Psoas muscle (tissue), 7 donors: ENCODE measurements at regions not wholly inside any gene's neighbourhood (a gene's known extent, or its start where the extent isn't known, plus 50 kb on each side); places are given as distances from the start of the nearest gene placed in this dataset.

Experiments used
- ATAC-seq, 4 donors: fragments of 200-7000 bp; cut with Tn5 transposase; one replicate each; pipeline ENCODE4 v1.9.1; 2020; ENCODE audit warnings: moderate library complexity in 3 of 4, mild to moderate bottlenecking in 2 of 4
- DNase-seq, 2 donors: peaks; one replicate each; pipeline ENCODE4 v3.0.0-alpha.2; 2020
- H3K27ac ChIP-seq: fragments of 200-600 bp; one replicate; pipeline ENCODE4 v1.8.0; 2022
- H3K27me3 ChIP-seq, 3 donors: fragments of 200-600 bp in 1 of 3; one replicate each; pipeline versions ENCODE4 v1.6.1 to v1.8.0; 2013 to 2022; ENCODE audit warnings: low read length in 2 of 3, mild to moderate bottlenecking in 2 of 3, moderate library complexity in 1 of 3; ENCODE audit not compliant: insufficient read depth in 3 of 3
- H3K36me3 ChIP-seq, 2 donors: fragments of 200-600 bp in 1 of 2; one replicate each; pipeline versions ENCODE4 v1.6.1 to v1.8.0; 2013 to 2022; ENCODE audit warnings: low read depth in 1 of 2, mild to moderate bottlenecking in 1 of 2, moderate library complexity in 1 of 2; ENCODE audit not compliant: insufficient read depth in 1 of 2
- H3K4me1 ChIP-seq: fragments of 200-600 bp; one replicate; pipeline ENCODE4 v1.8.0; 2022
- H3K4me3 ChIP-seq: fragments of 200-600 bp; one replicate; pipeline ENCODE4 v1.8.0; 2022; ENCODE audit warnings: mild to moderate bottlenecking
- H3K9me3 ChIP-seq: fragments of 200-600 bp; one replicate; pipeline ENCODE4 v1.8.0; 2022
- WGBS, 3 donors: extraction: QIAGEN DNeasy Blood & Tissue Kit; methylation state at CpG; one replicate each; pipeline versions ENCODE4 v1.1.6 to v1.1.7; 2013; 5-methylcytosine and 5-hydroxymethylcytosine counted together
- intact Hi-C, 2 donors: fragments of 100-400 bp; cut with DNase I; formaldehyde crosslinking; loops; one replicate each; pipeline versions ENCODE4 v1.11.0 to v1.14.2; 2022
- TF ChIP-seq, protein P1 (sequence below): fragments of 200-600 bp; IDR thresholded peaks from one replicate; pipeline ENCODE4 v1.8.0; 2022; ENCODE audit warnings: antibody characterized with exemption
- donor health status: healthy with polysubstance abuse.
- donor health status: DM: no; HTN: no; CAD: no; lungs with moderate emphysema.
- donor health status: Bipolar disorder and iron deficiency.
- donor health status: healthy.
- donor health status: DM: yes; HTN: yes; CAD: no.
- donor health status: DM: no; HTN: no; CAD: no.
- donor health status: DM: yes; HTN: yes; CAD: no.

DNA sequence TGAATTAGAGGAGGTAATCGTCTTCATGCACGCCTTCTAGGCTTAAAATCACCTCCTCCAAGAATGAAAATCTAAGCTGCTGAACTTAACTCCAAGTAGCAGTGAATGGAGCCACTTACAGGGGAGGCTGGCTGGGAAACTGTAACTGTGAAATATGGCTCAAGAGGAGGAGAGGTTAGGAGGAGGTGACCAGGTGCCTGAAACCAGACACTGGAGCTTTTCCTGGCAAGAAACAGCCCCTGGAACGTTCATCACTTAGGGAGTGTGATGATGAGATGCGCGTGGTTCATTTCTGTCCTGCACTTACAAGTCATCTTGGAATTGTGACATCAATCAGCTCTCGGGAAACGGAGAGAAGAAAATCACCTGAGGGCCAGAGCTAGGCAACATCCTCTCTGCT lies 62.3 kb upstream of the TMEM132C start:
- WGBS, 3 donors, result 51 to 53% (median 52%) methylated on average over 7 of the region's 7 CpGs
- Histone ChIP-seq H3K27me3 (peaks cover 0 to 2% (median 0%) of the 10 kb centered on the region in 3 donors), H3K27ac (no peak overlapping the region), H3K4me3 (no peak overlapping the region), H3K4me1 (no peaks in the 10 kb centered on the region), H3K36me3 (no peaks in the 10 kb centered on the region), H3K9me3 (peaks cover 4% of the 10 kb centered on the region)
- ATAC-seq (no peak), DNase-seq (no peak)
- TF ChIP-seq, protein P1, sequence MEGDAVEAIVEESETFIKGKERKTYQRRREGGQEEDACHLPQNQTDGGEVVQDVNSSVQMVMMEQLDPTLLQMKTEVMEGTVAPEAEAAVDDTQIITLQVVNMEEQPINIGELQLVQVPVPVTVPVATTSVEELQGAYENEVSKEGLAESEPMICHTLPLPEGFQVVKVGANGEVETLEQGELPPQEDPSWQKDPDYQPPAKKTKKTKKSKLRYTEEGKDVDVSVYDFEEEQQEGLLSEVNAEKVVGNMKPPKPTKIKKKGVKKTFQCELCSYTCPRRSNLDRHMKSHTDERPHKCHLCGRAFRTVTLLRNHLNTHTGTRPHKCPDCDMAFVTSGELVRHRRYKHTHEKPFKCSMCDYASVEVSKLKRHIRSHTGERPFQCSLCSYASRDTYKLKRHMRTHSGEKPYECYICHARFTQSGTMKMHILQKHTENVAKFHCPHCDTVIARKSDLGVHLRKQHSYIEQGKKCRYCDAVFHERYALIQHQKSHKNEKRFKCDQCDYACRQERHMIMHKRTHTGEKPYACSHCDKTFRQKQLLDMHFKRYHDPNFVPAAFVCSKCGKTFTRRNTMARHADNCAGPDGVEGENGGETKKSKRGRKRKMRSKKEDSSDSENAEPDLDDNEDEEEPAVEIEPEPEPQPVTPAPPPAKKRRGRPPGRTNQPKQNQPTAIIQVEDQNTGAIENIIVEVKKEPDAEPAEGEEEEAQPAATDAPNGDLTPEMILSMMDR, result no peak
- intact Hi-C loops, result no loop called here

DNA sequence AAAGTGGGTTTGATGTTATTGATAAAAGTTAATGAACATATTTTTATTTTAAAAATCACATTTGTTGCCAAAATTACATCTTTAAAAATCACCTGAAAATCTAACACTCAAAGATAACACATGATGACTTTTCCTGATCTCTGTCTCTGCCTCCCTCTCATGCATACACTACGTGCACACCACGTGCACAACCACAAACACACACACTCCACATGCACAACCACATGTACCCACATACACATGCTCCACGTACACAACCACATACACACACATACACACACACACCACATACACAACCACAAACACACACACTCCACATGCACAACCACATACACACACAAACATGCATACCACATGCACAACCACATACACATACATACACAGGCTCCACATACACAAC lies 61.8 kb upstream of the TMEM132C start:
- no peaks in the 10 kb centered on the region for H3K4me1 ChIP-seq
- WGBS, 3 donors, result 79 to 85% (median 81%) methylated on average over 3 of the region's 3 CpGs

DNA sequence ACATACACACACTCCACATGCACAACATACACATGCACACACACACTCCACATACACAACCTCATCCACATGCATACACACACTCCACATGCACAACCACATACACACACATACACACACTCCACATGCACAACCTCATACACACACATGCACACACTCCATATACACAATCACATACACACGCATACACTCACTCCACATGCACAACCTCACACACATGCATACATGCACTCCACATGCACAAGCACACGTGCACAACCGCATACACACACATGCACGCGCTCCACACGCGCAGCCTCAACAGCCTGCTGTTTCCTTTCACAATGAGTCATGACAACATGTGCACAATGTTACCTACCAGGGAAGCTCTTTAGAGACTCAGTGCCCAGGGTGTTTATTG lies 61.2 kb upstream of the TMEM132C start:
- Histone ChIP-seq H3K4me3 (no peak overlapping the region), H3K27me3 (no peaks in the 10 kb centered on the region), H3K4me1 (no peaks in the 10 kb centered on the region), H3K36me3 (no peaks in the 10 kb centered on the region), H3K9me3 (peaks cover 4% of the 10 kb centered on the region), H3K27ac (no peak overlapping the region)
- WGBS, 3 donors, result 82 to 97% (median 85%) methylated on average over 7 of the region's 7 CpGs
- no peak for DNase-seq
- TF ChIP-seq, protein P1, result no peak
- no peak for ATAC-seq
- intact Hi-C loops, result no loop called here

More for the DNA sequence above, 61.8 kb upstream of the TMEM132C start:
- TF ChIP-seq, protein P1, result no peak
- intact Hi-C loops, result no loop called here
- ATAC-seq (no peak), DNase-seq (no peak)
- H3K27ac ChIP-seq, result no peak overlapping the region
- no peak overlapping the region for H3K4me3 ChIP-seq
- no peaks in the 10 kb centered on the region for H3K36me3 ChIP-seq
- peaks cover 4% of the 10 kb centered on the region for H3K9me3 ChIP-seq
- peaks cover 0 to 2% (median 0%) of the 10 kb centered on the region in 3 donors for H3K27me3 ChIP-seq
